GM12891 (cell line): ENCODE measurements at regions not wholly inside any gene's neighbourhood (a gene's known extent, or its start where the extent isn't known, plus 50 kb on each side); places are given as distances from the start of the nearest gene placed in this dataset.

Source experiments
- POLR2A ChIP-seq: IDR thresholded peaks from 2 replicates; pipeline ENCODE4 v1.6.1; 2011; ENCODE audit warnings: low read depth, low read length, control low read depth
- POLR2AphosphoS5 ChIP-seq: IDR thresholded peaks from 2 replicates; pipeline ENCODE4 v1.6.1; 2011; ENCODE audit warnings: low read depth, low read length, control low read depth

DNA sequence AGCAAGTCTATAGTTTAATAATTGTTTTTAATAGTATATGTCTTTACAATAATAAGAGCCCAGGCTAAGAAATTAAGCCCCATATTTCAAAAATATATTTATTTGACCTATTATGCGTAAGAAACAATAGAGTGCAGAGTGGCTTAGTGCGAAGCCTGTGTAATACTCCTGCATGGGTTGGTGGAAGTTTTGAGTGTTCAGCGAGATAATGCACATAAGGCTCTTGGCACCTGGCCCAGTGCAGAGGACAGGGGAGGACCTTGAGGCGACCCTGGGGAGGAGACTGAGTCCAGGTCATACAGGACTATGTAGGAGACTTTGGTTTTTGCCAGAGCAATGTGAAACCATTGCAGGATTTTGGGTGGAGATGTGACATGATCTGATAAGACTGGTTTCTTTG, 132.4 kb upstream of the ST6GAL2 start:
- no peak for TF ChIP-seq POLR2A
- TF ChIP-seq POLR2AphosphoS5 = no peak
